ENCODE measurements at regions not wholly inside any gene's neighbourhood (a gene's known extent, or its start where the extent isn't known, plus 50 kb on each side); places are given as distances from the start of the nearest gene placed in this dataset.
"Not testable (repeated sequence)": the region's sequence is repeated elsewhere in the genome, so short reads cannot be mapped to it uniquely, and the experiment has no call there.

DNA sequence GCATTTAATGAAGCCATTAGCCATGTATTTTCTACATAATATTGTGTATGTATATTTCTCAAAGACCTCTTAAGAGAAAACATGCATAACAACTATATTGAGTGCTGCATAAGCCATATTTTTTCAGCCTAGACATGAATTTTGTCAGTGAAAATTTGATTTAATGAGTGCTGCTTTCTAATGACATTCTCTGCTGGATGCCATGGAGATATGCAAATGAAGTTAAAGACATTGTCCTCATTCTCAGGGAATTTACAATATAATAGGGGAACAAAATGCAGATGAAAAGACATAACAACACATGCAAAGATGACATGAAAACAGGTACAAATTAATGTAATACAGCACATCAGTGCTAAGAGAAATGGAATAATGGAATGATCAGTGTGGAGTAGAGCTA, 118.7 kb downstream of the ATOH1 start:
- H3K27ac ChIP-seq: no peak overlapping the region
- TF ChIP-seq POLR2A (IDR thresholded peaks at IDR 0.05) (no peak), CTCF (IDR thresholded peaks at IDR 0.05 in 4 of 5, conservative IDR thresholded peaks at IDR 0.05 in 1 of 5) (no peak)
- DNase-seq: no peak

GRCh38 chr4:93950239-93950638, 121.7 kb downstream of the ATOH1 start:
- H3K36me3 ChIP-seq: not testable (repeated sequence)

More for the DNA sequence above, 118.7 kb downstream of the ATOH1 start:
- no peaks in the 10 kb centered on the region for H3K4me1 ChIP-seq
- no peaks in the 10 kb centered on the region for H3K9me3 ChIP-seq
- intact Hi-C loops (cut with DNase I; ENCODE audit: low total_unique reads) (no loop called here), in situ Hi-C loops (cut with MboI; ENCODE audit: low sequenced_read_pairs in 4 of 4) (no loop called here)
- no peaks in the 10 kb centered on the region for H3K27me3 ChIP-seq
- no peaks in the 10 kb centered on the region for H3K36me3 ChIP-seq
- ATAC-seq: no peak
- H3K4me3 ChIP-seq: no peak overlapping the region

DNA sequence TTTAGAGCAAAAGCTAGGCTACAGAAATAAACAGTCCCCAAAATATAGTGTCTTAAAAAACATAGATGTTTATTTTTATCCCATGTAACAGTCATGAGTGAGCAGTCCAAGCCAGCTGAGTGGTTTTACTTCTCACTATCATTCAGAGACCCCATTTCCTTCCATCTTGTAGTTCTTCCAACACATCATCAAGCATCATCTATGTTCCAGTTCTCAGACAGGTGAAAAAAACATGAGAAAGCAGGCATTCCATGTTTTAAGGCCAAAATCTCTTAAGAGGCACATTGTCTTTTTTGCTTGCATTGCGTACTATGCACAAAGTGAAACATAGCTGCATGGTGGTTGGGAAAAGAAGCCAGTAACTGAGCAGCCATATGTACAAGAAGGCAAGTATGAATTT, 128.6 kb downstream of the ATOH1 start:
- intact Hi-C loops (cut with DNase I; ENCODE audit: low total_unique reads): no loop called here
- no peaks in the 10 kb centered on the region for H3K36me3 ChIP-seq
- no peak for TF ChIP-seq POLR2A (IDR thresholded peaks at IDR 0.05)
- TF ChIP-seq CTCF (IDR thresholded peaks at IDR 0.05 in 4 of 5, conservative IDR thresholded peaks at IDR 0.05 in 1 of 5): no peak
- ATAC-seq (no peak), DNase-seq (no peak)
- no peak overlapping the region for H3K27ac ChIP-seq
- in situ Hi-C loops (cut with MboI; ENCODE audit: low sequenced_read_pairs in 4 of 4): no loop called here
- H3K4me3 ChIP-seq: no peak overlapping the region
- no peaks in the 10 kb centered on the region for H3K27me3 ChIP-seq
- H3K4me1 ChIP-seq: no peaks in the 10 kb centered on the region
- no peaks in the 10 kb centered on the region for H3K9me3 ChIP-seq

More at GRCh38 chr4:93950239-93950638, 121.7 kb downstream of the ATOH1 start:
- DNase-seq; in situ Hi-C loops (cut with MboI; ENCODE audit: low sequenced_read_pairs in 4 of 4); H3K27me3 ChIP-seq; H3K4me1 ChIP-seq; ATAC-seq; H3K4me3 ChIP-seq; H3K27ac ChIP-seq; H3K9me3 ChIP-seq; intact Hi-C loops (cut with DNase I; ENCODE audit: low total_unique reads): not testable (repeated sequence)

- Histone ChIP-seq H3K27me3 (no peaks in the 10 kb centered on the region), H3K9me3 (no peaks in the 10 kb centered on the region), H3K4me1 (no peaks in the 10 kb centered on the region), H3K4me3 (no peak overlapping the region), H3K27ac (no peak overlapping the region), H3K36me3 (no peaks in the 10 kb centered on the region)
- ATAC-seq: no peak
- no peak for DNase-seq
- no peak for TF ChIP-seq CTCF (IDR thresholded peaks at IDR 0.05 in 4 of 5, conservative IDR thresholded peaks at IDR 0.05 in 1 of 5)
- TF ChIP-seq POLR2A (IDR thresholded peaks at IDR 0.05): no peak
- intact Hi-C loops (cut with DNase I; ENCODE audit: low total_unique reads): no loop called here
- in situ Hi-C loops (cut with MboI; ENCODE audit: low sequenced_read_pairs in 4 of 4): no loop called here
Measured at GRCh38 chr4:93960450-93960849, 131.9 kb downstream of the ATOH1 start.

DNA sequence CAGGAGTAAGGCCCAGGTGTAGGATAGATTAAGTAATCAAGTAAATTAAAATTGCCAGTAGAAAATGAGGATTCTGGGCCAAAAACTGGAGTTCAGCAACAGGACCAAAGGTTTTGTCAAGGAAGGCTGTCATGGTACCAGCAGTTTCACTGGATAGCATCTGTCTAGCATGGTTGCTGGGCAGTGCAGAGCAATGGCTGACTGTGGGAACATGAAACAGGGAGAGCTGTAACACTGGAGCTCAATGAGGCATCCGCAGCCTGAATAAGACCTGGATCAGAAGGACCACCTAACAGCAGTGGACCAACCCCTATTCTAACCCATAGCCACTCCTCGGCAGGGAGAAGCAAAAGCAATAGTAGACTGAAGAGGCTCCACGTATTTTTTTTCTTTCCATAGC, 132.4 kb downstream of the ATOH1 start:
- no peaks in the 10 kb centered on the region for H3K27me3 ChIP-seq
- in situ Hi-C loops (cut with MboI; ENCODE audit: low sequenced_read_pairs in 4 of 4): no loop called here
- DNase-seq (no peak), ATAC-seq (no peak)
- no peaks in the 10 kb centered on the region for H3K36me3 ChIP-seq
- no peak overlapping the region for H3K27ac ChIP-seq
- intact Hi-C loops (cut with DNase I; ENCODE audit: low total_unique reads): no loop called here
- H3K4me1 ChIP-seq: no peaks in the 10 kb centered on the region
- H3K9me3 ChIP-seq: no peaks in the 10 kb centered on the region
- no peak for TF ChIP-seq POLR2A (IDR thresholded peaks at IDR 0.05)
- no peak for TF ChIP-seq CTCF (IDR thresholded peaks at IDR 0.05 in 4 of 5, conservative IDR thresholded peaks at IDR 0.05 in 1 of 5)
- H3K4me3 ChIP-seq: no peak overlapping the region

Data from gastrocnemius medialis (tissue), 4 donors.